Activated naive CD4-positive, alpha-beta T cell treated with Interleukin-2 at 50 U/mL for 16 hours (primary cell): ENCODE measurements at regions not wholly inside any gene's neighbourhood (a gene's known extent, or its start where the extent isn't known, plus 50 kb on each side); places are given as distances from the start of the nearest gene placed in this dataset.
"Not testable (repeated sequence)": the region's sequence is repeated elsewhere in the genome, so short reads cannot be mapped to it uniquely, and the experiment has no call there.

Experiments
- DNase-seq: peaks from one replicate; pipeline ENCODE4 v3.0.0-alpha.2; 2020

DNA sequence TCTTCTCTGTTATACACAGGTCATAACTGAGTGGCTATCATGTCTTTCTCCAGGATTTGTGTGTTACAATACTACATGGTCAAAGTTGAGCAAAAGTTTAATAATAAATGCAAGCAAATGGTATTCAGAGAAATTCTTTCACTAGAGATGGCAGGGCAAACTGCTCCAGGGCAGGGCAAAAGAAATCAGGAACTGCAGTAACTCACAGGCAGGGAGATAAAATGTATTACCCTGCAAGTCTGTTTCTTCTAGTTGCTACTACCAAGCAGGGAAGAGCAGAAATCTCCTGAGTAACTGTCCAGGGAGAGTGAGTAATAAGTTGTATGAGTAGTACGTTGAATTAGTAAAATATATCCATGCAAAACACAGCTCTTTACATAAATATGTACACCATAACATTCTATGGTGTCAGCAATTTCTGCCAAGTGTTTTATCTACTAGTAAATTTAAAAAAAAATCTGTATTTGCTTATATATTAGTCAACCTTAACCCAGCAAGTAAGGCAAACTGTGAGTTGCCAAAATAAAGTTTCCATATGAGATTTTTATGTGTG is 404.1 kb downstream of the ZEB2 start:
- DNase-seq = no peak

DNA sequence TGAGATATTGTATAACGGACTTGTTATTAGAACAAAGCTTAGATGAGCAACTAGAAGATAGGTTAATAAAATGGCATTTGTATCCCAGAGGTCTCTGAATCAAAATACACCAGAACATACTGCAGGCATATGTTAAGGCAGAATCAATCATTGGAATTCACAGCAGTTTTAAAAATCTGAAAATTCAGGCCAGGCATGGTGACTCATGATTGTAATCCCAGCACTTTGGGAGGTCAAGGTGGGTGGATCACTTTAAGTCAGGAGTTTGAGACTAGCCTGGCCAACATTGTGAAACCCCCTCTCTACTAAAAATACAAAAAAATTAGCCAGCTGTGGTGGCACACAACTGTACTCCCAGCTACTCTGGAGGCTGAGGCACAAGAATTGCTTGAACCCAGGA is 405.2 kb downstream of the ZEB2 start:
- no peak for DNase-seq

DNA sequence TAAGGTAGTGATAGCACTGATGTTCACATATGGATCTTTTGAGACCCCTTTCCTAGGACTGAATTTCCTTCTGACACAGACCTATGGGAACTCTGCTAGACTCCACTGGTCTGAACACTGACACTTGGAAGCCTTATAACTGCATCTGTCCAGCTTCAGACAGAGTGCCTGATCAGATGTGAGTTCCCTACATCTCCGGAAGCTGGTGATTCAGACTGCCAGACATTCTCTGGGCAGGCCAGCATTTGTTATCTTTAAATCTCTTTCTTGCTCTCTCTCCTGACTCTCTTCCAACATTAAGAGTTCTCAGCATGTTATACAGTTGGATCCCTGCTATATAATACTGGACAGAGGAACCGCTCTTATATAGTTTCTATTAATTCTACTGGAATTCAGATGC is 408.5 kb downstream of the ZEB2 start:
- no peak for DNase-seq

DNA sequence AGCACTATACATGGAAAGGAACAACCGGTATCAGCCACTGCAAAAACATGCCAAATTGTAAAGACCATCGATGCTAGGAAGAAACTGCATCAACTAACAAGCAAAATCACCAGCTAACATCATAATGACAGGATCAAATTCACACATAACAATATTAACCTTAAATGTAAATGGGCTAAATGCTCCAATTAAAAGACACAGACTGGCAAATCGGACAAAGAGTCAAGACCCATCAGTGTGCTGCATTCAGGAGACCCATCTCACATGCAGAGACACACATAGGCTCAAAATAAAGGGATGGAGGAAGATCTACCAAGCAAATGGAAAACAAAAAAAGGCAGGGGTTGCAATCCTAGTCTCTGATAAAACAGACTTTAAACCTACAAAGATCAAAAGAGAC is 413.8 kb downstream of the ZEB2 start:
- not testable (repeated sequence) for DNase-seq

DNA sequence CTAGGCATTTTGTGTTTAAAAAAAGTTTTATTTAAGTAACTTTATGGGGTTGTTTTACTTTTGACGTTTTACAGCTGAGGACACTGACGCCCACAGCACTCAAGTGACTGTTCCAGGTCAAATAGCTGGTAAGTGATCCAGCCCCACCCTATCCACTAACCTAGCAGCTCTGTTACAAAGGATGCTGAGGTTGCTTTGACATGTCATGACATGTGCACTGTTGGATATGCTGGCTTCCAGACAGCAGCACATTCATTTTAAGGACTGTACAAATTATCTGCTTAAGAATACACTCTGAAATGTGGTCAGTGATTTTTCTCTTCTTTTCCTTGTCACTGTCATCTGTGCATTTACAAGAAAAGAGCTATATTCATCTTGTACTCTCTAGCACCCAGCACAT is 417.5 kb downstream of the ZEB2 start:
- no peak for DNase-seq

DNA sequence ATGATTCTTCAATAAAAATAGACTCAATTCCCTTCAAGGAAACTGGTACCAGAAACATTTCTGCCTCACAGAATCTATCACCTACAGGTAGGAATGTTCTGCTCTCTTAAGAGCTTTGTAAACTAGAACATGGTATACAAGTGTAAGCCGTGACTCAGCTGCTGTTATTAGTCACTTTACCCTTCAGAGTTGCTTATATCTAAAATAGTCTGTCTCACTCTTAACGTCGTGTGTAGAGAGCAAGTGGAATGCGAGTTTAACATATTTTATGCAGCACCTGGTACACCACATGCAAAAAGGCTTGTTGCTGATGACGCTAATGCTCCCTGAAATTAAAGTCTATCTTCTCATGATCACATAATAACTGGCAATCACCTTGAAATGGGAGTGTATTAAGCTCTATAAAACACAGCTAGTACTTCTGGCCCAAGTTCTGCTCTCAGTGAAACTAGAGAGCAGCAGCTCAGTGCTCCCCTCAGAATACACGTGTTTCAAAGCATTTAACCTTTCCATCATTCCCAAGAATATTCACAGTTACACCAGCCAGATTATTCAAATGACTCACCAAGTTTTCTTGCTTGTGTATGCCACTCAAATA is 420.0 kb downstream of the ZEB2 start:
- DNase-seq = no peak

DNA sequence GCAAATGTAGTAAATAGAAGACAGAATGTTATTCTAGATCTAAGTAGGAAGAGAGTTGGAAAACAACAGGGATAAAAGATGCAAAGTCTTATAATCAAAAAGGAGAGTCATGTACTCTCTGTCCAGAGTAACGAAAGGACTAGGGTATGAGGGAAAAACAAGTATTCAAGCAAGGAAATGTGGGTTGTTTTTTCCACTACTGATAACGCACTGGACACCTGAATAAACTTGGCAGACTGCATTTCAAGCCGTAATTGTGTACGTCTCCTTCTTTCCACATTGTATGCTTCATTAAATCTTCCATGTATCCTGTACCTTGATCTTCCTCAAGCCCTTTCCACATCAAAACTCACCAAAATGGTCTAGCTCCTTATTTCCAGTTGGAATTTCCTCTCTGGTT is 420.6 kb downstream of the ZEB2 start:
- no peak for DNase-seq

DNA sequence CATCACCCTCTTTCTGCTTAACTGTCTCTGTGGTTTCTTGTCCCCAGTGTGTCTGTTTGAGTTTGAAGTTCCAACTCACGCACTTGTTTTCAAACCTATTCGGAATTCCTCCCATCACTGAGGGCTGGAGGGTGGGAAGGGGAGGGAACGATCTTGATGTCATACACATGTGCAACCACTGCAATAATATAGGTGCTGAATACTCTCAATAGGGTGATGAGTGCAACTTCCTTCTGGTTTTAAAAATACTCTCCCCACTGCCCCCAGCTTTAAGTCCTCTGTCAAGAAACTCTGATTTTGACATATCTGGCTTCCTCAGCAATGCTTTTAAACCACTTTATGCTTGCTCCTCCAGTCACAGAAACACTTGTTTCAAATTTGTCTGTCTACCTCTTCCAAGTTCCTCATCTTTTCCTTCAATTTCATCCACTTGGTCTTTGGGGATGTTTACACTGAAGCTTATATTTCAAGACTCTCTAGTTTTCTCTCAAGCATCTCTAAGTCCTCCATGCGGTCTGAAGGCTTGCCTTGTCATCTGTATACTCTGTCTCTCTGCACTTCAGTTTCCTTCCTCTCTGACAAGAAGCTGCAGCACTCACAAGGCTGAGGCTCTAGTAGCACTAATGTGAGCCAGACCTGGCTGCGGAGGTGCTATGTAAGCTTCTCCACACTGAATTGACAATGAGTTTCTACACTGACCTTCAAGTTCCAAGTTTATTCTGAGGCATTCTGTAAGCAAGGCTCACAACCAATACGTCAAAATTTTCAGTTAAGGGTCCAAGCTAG is 422.3 kb downstream of the ZEB2 start:
- no peak for DNase-seq

DNA sequence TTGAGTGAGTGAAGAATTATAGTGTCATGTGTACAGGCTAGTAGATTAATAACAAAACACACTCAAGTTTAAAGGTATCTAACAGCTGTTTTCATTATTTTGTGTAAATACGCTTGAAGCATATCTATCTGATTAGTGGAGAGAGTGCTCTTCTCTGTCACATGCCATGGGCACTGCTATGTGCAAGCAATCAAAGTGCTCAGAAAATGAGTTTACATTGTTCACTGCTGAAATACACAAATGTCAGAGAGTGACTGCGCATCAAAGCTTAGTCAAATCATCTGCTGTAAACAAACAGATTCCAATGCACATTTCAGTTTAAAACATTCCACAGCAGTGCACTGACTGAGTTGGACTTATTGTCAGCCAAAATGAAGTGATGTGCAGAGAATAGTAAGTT is 423.4 kb downstream of the ZEB2 start:
- DNase-seq = no peak

DNA sequence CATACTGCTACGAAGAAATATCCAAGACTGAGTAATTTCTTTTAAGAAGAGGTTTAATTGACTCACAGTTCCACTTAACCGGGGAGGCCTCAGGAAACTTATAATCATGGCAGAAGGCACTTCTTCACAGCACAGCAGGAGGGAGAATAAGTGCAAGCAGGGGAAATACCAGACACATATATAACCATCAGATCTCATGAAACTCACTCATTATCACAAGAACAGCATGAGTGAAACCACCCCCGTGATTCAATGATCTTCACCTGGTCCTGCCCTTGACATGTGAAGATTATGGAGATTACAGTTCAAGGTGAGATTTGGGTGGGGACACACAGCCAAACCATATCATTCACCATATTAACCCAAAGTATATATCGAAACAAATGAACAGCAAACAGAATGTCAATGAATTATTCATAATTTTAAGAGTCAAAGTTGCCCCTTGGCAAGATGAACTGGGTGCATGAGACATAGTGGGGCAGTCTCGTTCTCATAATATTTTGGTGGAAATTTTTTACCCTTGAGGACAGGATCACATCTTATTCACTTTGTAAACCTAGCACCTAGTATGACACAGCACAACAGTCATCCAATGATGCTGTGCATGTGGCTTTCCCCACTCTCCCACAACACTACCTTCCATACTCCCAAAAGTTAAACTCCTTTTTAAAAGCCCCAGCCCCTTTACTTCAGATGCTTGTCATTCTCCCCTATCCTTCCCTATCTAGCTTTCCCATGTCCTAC is 425.3 kb downstream of the ZEB2 start:
- DNase-seq = no peak

DNA sequence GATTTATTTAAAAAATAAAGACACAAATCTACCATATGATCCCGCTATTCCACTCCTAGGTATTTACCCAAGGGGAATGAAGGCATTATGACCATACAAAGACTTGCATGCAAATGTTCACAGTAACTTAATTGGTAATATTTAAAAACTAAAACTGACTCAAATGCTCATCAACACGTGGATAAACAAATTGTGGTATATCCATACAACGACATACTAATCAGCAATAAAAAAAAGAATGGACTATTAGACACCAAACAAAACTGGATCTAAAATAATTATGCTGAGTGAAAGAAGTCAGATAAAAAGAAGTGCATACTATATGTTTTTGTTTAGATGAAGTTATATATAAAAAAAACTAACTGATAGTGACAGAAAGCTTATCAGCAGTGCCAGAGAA is 428.3 kb downstream of the ZEB2 start:
- DNase-seq = no peak

DNA sequence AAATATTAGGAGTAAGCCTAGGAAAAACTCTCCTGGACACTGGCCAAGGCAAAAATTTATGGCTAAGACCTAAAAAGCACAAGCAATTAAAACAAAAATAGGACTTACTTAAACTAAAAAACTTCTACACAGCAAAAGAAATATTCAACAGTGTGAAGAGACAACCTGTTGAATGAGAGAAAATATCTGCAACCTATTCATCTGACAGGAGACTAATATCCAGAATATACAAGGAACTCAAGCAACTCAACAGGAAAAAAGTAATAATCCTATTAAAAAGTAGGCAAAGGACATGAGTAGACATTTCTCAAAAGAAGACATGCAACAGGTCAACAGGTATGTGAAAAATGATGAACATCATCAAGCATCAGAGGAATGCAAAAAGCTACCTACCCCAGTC is 431.1 kb downstream of the ZEB2 start:
- DNase-seq = no peak

DNA sequence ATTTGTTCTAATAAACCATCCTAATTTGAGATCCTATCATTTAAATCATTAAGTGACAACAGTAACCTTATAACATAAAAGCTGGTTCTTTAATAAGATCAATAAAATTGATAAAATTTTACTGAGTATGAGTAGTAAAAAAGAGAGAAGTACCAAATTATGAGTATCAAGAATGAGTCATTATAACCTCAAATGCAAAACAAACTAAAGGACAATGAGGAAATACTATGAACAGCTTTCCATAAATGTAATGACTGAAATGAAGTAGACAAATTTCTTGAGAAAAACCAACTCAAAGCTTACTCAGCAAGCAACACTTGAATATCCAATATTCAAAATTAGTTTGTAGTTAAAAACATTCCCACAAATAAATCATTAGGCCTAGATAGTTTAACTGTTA is 433.0 kb downstream of the ZEB2 start:
- DNase-seq = no peak

DNA sequence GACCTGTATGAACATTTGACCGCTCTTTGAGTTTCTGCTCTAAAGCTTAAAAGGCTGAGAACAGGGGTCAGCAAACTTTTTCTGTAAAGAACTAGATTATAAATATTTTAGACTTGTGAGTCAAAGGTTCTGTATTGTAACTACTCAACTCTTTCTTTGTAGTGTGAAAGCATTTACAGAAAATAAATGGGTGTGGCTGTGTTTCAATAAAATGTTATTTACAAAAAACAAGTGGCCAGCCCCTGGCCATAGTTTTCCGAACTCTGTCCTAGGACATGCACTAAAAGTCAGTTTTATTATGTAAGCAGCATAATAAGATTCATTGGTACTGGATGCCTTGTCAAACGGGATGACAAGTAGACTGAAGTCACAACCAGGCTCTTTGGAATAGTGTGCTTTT is 434.9 kb downstream of the ZEB2 start:
- DNase-seq = no peak

DNA sequence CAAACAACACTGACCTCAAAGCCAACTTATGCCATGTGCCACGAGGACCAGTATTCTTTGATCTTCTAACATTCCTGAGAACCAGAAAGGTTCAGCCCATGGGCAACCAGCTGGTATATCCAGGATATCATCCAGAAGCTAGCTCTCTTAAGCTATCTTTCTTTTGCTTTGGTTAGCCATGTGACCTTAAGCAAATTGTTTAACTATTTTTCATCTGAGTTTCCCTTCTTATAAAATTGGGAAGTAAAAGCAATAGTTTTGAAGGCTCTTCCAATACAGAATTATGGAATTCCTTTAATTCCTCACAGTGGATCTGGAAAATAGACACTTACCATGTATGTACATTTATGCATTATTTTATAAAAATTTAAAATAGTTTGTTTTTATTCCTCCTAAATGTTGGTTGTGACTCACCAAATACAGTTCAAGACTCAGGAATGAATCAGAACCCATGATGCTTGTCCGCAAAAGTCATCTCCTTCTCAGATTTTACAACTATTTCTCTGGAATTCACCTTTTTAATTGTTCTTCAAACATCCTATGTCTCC is 435.7 kb downstream of the ZEB2 start:
- DNase-seq = no peak

DNA sequence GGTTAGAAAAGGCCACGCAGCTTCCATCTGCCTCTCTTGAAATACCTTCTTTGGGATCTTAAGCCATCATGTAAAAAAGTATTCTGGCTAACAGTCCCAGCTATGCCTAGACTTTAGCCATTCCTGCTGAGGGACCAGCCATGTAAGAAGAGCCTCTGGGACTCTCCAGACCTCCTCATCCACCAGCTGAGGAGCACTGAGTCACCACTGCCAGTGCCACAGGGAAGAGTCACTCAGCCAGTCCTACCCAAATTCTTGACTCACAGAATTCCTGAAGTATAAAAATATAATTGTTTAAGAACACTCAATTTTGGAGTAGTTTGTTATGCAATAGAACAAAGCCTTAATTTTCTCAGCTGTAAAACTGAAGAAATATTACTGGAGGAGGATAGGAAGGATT is 436.7 kb downstream of the ZEB2 start:
- no peak for DNase-seq

DNA sequence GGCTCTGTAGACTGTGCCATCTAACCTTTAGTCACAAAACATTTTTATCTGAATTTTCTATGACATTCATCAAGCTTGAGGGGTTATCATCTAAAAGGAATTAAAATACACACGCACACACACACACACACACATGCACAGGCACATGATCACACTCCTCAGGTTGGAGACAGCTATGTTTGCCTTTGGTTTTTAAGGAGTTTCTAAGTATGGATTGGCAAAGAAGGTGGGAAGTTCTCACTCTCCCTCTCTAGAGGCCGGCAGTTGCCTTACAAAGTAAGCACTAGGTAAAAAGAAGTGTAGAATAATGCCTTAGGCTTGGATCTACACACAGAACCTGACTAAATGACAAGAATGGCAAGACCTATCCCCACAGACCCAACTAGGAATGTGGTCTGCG is 437.1 kb downstream of the ZEB2 start:
- DNase-seq = no peak

DNA sequence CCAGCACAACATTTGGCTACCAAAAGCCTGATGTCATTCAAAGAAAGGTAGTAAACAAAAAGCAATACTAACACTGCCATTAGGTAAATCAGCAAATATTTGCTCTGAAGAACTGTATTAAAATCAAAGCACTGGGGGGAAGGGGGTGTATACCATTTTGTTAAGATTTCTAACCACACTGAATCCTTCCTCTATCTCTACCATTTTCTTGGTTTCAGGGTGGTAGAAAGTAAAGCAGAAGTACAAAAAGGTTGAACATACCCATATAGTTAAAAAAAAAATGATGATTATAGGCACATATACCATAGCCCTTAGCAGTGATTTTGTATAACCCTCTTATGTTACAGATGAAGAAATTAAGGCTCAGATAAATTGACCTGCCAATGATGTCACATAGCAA is 437.6 kb downstream of the ZEB2 start:
- DNase-seq = no peak

DNA sequence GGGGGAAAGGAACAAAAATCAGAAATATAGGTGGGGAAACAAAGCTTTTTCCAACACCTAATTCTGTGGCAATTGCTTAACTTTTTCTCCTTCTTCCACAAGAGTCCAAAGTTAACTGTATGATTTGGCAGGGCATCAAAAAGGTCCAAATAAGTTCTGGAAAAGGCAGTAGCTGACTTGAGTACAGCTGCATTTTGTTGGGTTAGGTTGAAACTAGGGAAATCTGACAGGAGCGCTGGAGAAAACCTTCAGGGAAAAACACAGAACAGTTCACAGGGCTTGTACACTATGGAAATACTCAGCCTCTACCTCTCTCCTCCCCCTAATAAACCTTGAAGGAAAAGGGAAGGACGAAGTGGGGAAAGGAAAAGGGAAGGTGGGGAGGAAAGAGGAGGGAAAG is 438.6 kb downstream of the ZEB2 start:
- DNase-seq = no peak

DNA sequence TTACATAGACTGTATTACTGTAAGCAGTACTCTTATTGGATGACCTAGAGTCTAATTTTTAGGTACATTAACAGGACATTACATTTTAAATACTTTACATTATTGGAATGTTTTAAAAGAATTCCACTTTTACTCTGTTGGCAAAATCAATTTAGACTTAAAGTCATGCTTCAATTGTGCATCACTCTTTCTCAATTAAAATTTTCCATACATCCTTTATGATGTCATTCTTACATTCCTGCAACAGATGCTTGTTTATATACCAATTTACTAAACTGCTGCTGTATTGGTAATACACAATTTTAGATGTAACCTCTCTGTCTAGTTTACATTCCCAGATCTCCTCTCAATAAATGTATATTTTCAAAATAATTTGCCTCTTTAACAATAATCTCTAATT is 440.1 kb downstream of the ZEB2 start:
- no peak for DNase-seq

DNA sequence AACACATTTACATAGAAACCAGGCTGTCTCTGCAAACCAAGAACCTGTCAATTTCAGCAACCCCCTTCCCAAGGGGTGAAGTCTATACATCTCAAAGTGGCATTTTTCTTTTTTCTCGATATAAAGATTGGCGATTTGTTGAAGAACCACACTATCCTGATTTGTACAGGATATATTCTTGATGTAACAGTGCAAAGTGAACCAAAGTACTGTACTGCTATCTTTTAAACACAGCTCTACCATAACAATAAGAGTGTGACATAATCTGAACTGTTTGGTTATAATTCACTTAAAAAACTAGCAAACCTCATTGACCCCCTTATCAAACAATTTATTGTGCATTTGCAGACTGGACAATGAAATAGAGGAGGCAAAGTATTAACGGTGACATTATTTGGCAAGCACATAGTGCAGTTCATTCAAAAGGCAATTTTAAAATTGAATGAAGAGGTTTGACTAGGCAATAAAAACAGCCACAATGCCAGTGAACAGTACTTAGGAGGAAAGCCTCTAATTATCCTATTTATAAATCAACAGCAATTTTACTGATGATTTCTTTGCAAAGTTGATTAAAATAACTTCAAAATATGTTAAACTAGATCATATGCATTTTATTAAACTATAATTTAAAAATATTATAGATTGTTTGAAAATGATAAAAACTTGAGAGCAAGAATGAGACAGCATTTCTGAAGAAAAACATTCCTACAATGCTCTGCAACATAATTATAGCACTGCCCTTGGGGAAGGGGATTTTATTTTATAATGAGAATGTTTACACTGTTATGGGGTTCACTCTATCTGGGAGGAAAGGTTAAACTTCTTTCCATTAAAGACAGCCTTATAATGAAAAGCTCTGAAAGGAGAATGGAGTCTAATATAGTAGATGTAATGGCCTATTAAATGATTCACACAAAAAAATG is 440.9 kb downstream of the ZEB2 start:
- DNase-seq = no peak

DNA sequence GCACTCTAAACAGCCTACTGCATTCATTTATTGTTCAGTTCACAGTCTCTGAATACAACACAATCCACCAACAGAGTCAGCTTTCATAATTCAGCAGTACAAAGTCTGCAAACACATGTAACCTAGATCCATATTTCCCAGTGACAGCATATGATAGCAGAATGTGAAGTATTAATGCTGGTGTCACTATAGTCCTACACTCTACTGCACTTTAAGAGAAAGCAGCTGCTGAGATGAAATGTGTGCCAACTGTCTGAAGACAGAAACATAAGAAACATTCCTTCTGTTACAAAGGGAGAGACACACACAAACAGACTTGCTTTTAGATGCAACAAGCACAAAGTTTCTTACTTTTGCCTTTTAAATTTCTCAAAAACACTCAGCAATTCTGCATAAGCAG is 441.8 kb downstream of the ZEB2 start:
- DNase-seq = no peak

DNA sequence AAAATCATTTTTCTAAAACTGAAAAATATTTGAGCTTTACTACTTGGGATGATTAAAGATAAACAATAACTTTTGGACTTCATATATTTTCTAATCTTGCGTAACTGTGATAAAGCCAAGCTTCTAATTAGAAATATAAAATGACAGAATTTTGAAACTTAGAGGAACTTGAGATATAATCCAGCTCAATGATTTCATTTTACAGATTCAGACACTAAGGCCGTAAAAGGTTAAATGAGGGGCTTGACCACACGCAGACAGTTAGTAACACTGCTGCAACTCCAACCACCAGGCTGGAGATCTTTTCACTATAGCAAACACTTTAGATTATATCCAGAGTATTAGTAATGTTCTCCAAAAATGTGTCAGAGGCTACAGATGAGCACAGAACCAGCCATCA is 445.5 kb downstream of the ZEB2 start:
- DNase-seq = no peak
